ENCODE measurements at regions not wholly inside any gene's neighbourhood (a gene's known extent, or its start where the extent isn't known, plus 50 kb on each side); places are given as distances from the start of the nearest gene placed in this dataset.

- no peak for DNase-seq
Measured at GRCh38 chr4:126725906-126726305, 906.9 kb upstream of the INTU start.

GRCh38 chr4:126727461-126727860 is 905.3 kb upstream of the INTU start:
- no peak for DNase-seq

- no peak for DNase-seq
Measured at GRCh38 chr4:126731062-126731461, 901.7 kb upstream of the INTU start.

GRCh38 chr4:126733301-126733700 is 899.5 kb upstream of the INTU start:
- DNase-seq: no peak

GRCh38 chr4:126734465-126734864 is 898.3 kb upstream of the INTU start:
- no peak for DNase-seq

GRCh38 chr4:126735294-126736132 is 897.2 kb upstream of the INTU start:
- DNase-seq: no peak

- no peak for DNase-seq
Measured at GRCh38 chr4:126736133-126736518, 896.6 kb upstream of the INTU start.

- no peak for DNase-seq
Measured at GRCh38 chr4:126737899-126738526, 894.7 kb upstream of the INTU start.

- DNase-seq: no peak
Measured at GRCh38 chr4:126738527-126738923, 894.2 kb upstream of the INTU start.

- no peak for DNase-seq
Measured at GRCh38 chr4:126738926-126739325, 893.8 kb upstream of the INTU start.

- no peak for DNase-seq
Measured at GRCh38 chr4:126740687-126741086, 892.1 kb upstream of the INTU start.

GRCh38 chr4:126742048-126742447 is 890.7 kb upstream of the INTU start:
- no peak for DNase-seq

- DNase-seq: no peak
Measured at GRCh38 chr4:126742885-126743284, 889.9 kb upstream of the INTU start.

- no peak for DNase-seq
Measured at GRCh38 chr4:126748736-126749135, 884.0 kb upstream of the INTU start.

GRCh38 chr4:126750723-126751122 is 882.0 kb upstream of the INTU start:
- DNase-seq: no peak

GRCh38 chr4:126752126-126752525 is 880.6 kb upstream of the INTU start:
- DNase-seq: no peak

- no peak for DNase-seq
Measured at GRCh38 chr4:126752702-126753101, 880.1 kb upstream of the INTU start.

- DNase-seq: no peak
Measured at GRCh38 chr4:126753592-126753991, 879.2 kb upstream of the INTU start.

- DNase-seq: no peak
Measured at GRCh38 chr4:126755506-126755905, 877.3 kb upstream of the INTU start.

- DNase-seq: no peak
Measured at GRCh38 chr4:126756050-126756829, 876.5 kb upstream of the INTU start.

- no peak for DNase-seq
Measured at GRCh38 chr4:126757219-126757618, 875.5 kb upstream of the INTU start.

GRCh38 chr4:126758493-126758892 is 874.3 kb upstream of the INTU start:
- no peak for DNase-seq

GRCh38 chr4:126761947-126762662 is 870.7 kb upstream of the INTU start:
- no peak for DNase-seq
